BJ (cell line): ENCODE measurements at regions not wholly inside any gene's neighbourhood (a gene's known extent, or its start where the extent isn't known, plus 50 kb on each side); places are given as distances from the start of the nearest gene placed in this dataset.

Experiments
- CTCF ChIA-PET: fragments of 350-600 bp; formaldehyde crosslinking; extraction: SDS; loops from one replicate; lab custom pipeline; 2021; ENCODE audit warnings: antibody characterized with exemption, inconsistent platforms; lab: Yijun Ruan, JAX
- POLR2A ChIA-PET: fragments of 300-600 bp; sonication (Branson Sonifier 250); formaldehyde crosslinking; extraction: SDS; loops from one replicate; lab custom pipeline; 2021; ENCODE audit warnings: antibody characterized with exemption; lab: Charles Lee
- DNase-seq: peaks from one replicate; pipeline ENCODE4 v3.0.0-alpha.2; 2011; ENCODE audit warnings: low read depth
- H3K27me3 ChIP-seq: 2 replicates; pipeline ENCODE4 v1.6.0; 2011; ENCODE audit warnings: low read length; ENCODE audit not compliant: control insufficient read depth, insufficient read depth
- H3K36me3 ChIP-seq: 2 replicates; pipeline ENCODE4 v1.5.1; 2011; ENCODE audit warnings: low read length; ENCODE audit not compliant: control insufficient read depth, insufficient read depth
- H3K4me3 ChIP-seq: 2 replicates; pipeline ENCODE4 v1.5.1; 2011; ENCODE audit warnings: low read depth, mild to moderate bottlenecking, control low read depth, low read length
- CTCF ChIP-seq: IDR thresholded peaks from 2 replicates; pipeline ENCODE4 v1.5.1; 2011; ENCODE audit warnings: low read depth, mild to moderate bottlenecking, control low read depth, inconsistent platforms, low read length, moderate library complexity; ENCODE audit not compliant: insufficient read depth

DNA sequence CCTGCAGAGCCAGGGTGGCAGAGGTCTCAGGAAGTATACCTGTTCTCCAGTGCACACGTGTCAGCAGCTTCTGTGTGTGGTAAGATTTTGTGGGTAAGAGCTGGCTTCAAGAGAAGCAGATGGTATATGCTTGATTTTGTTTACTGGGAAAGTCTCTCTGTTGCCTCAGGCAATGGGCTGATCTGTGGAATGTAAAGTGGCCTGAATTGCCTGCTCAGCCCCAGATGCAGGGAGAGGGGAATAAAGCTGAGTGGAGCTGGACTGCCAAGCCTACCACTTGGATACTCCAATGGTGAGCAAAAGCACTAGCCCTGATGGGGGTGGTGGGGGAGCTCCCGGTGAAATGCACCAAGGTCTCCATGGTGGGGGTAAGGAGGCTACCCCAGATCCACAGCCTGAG lies 156.1 kb downstream of the WDR11 start:
- POLR2A ChIA-PET, result no interaction called here

GRCh38 chr10:121015916-121016315 lies 164.8 kb downstream of the WDR11 start:
- Histone ChIP-seq H3K36me3 (no peaks in the 10 kb centered on the region), H3K27me3 (no peaks in the 10 kb centered on the region), H3K4me3 (no peak overlapping the region)
- no peak for TF ChIP-seq CTCF
- ChIA-PET POLR2A (no interaction called here), CTCF (no interaction called here)
- no peak for DNase-seq

More for the DNA sequence above, 156.1 kb downstream of the WDR11 start:
- no peak overlapping the region for H3K4me3 ChIP-seq
- no peaks in the 10 kb centered on the region for H3K27me3 ChIP-seq
- no peak for DNase-seq
- no peaks in the 10 kb centered on the region for H3K36me3 ChIP-seq
- no peak for TF ChIP-seq CTCF
- CTCF ChIA-PET, result interaction anchor here (0.6 kb wide), 1 partner anchor 49 kb away, joined by 3 read pairs; no protein-coding TSS in a partner anchor

DNA sequence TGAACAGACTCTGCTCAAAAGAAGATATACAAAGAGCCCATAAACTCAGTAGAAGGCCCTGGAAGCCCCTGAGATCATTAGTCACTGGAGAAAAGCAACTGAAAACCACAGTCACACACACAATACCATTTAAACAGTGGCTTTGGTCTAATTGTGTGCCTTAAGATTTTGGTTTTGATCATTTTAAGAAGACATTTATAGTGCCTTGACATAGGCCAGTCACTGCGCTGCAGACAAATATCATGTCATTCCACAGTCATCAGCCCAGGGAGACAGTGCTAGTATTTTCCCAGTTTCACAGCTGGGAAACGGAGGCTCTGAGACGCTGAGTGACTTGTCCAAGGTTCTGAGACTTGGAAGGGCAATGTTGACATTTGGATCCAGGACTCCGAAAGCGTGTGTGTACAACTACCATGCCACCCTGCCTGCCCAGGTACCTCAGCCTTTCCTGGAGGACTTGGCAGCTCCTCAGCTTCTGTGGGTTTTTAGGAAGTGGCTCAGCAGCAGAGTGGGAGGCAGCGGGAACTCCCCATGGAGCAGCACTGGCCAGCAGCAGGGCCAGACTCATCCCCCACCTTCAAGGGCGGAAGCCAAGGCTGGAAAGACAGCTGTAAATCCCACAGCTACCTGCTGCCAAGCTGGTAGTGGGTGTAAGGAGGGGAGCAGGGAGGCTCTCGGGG lies 173.9 kb downstream of the WDR11 start:
- Histone ChIP-seq H3K36me3 (no peaks in the 10 kb centered on the region), H3K4me3 (no peak overlapping the region), H3K27me3 (no peaks in the 10 kb centered on the region)
- DNase-seq, result no peak
- ChIA-PET CTCF (no interaction called here), POLR2A (no interaction called here)
- TF ChIP-seq CTCF, result no peak

DNA sequence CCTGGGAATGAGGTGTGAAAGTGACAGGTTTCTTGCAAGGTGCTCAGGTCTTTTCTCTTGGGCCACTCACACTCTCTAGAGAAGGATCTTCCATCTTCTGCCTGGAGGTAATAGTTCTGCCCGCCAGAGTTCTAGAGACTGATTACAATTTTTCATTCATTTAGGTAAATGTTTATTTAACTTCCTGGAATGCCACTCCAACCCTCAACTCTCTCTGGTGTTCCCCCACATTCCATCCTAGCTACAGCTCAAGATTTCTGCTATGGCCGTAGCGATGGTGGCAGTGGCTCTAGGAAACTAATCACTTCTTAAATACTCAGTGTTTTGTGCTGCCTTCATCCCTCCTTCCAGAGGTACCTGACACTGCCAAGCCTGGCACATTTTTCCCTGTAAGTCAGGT lies 174.6 kb downstream of the WDR11 start:
- Histone ChIP-seq H3K4me3 (no peak overlapping the region), H3K36me3 (no peaks in the 10 kb centered on the region), H3K27me3 (no peaks in the 10 kb centered on the region)
- TF ChIP-seq CTCF, result no peak
- ChIA-PET POLR2A (no interaction called here), CTCF (no interaction called here)
- no peak for DNase-seq

GRCh38 chr10:121027371-121027770 lies 176.2 kb downstream of the WDR11 start:
- H3K27me3 ChIP-seq, result no peaks in the 10 kb centered on the region
- no peak overlapping the region for H3K4me3 ChIP-seq
- POLR2A ChIA-PET, result no interaction called here
- no peaks in the 10 kb centered on the region for H3K36me3 ChIP-seq
- no peak for TF ChIP-seq CTCF
- CTCF ChIA-PET, result no interaction called here
- DNase-seq, result no peak
